Tibial artery (tissue), 4 donors: ENCODE measurements at regions not wholly inside any gene's neighbourhood (a gene's known extent, or its start where the extent isn't known, plus 50 kb on each side); places are given as distances from the start of the nearest gene placed in this dataset.
A peak's percentile ranks its signal among the peaks of the same experiment; 100 is the strongest.

Source experiments
- DNase-seq, 2 donors: peaks; one replicate each; pipeline ENCODE4 v3.0.0-alpha.2; 2019
- H3K27ac ChIP-seq, 2 donors: fragments of 200-600 bp; sonication (generic) in 1 of 2; 1 replicate in 1 of 2; 2 replicates in 1 of 2; pipeline ENCODE4 v1.5.1; 2018 to 2019; ENCODE audit warnings: mild to moderate bottlenecking in 1 of 2
- H3K27me3 ChIP-seq, 2 donors: fragments of 200-600 bp; sonication (generic) in 1 of 2; one replicate each; pipeline versions ENCODE4 v1.5.1 to v1.6.0; 2016 to 2019
- H3K36me3 ChIP-seq, 3 donors: fragments of 200-600 bp; sonication (generic) in 2 of 3; one replicate each; pipeline ENCODE4 v1.5.1; 2016 to 2019; ENCODE audit warnings: mild to moderate bottlenecking in 2 of 3
- H3K4me1 ChIP-seq, 4 donors: fragments of 200-600 bp; sonication (generic) in 2 of 4; 1 replicate in 3 of 4; 2 replicates in 1 of 4; pipeline ENCODE4 v1.5.1; 2016 to 2019
- H3K4me3 ChIP-seq, 2 donors: fragments of 200-600 bp; sonication (generic) in 1 of 2; 1 replicate in 1 of 2; 2 replicates in 1 of 2; pipeline ENCODE4 v1.5.1; 2018 to 2019; ENCODE audit warnings: mild to moderate bottlenecking in 2 of 2
- H3K9me3 ChIP-seq, 3 donors: fragments of 200-600 bp; sonication (generic) in 1 of 3; one replicate each; pipeline ENCODE4 v1.5.1; 2016 to 2019
- CTCF ChIP-seq, 2 experiments: fragments of 200-600 bp in 1 of 2; fragments of 450-650 bp in 1 of 2; IDR thresholded peaks; one replicate each; pipeline ENCODE4 v1.5.1; 2017 to 2019; ENCODE audit warnings: antibody characterized with exemption in 2 of 2, mild to moderate bottlenecking in 1 of 2, moderate library complexity in 1 of 2
- intact Hi-C: fragments of 100-400 bp; cut with DNase I; formaldehyde crosslinking; loops from one replicate; pipeline ENCODE4 v1.15.0; 2023; ENCODE audit warnings: low total_unique reads

DNA sequence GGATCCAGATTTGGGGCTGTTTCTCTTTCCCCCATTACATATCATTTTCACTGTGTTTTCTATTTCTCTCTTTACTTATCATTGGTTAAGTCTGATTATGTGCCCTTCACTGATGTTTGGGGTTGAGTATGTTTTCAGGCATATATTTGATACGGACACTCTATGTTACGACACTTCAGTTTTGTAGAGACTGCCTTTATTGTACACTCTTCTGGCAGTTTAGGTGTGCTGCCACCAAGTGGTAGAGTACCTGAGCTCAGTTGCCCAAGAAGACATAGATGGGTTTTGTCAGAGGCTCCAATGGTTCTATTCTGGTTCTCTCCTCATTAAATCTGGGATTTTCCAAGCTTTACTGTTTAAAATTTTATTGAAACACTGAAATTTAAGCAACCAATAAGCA, 255.0 kb upstream of the ROPN1 start:
- Histone ChIP-seq H3K27ac (peak overlapping the region; percentile 91), H3K4me3 (no peak overlapping the region), H3K27me3 (no peaks in the 10 kb centered on the region), H3K9me3 (no peaks in the 10 kb centered on the region), H3K4me1 (peaks cover 8 to 60% (median 39%) of the 10 kb centered on the region in 4 donors), H3K36me3 (no peaks in the 10 kb centered on the region)
- intact Hi-C loops: no loop called here
- DNase-seq: no peak
- peak; percentile 10 to 28 for TF ChIP-seq CTCF (IDR thresholded peaks at IDR 0.05)

DNA sequence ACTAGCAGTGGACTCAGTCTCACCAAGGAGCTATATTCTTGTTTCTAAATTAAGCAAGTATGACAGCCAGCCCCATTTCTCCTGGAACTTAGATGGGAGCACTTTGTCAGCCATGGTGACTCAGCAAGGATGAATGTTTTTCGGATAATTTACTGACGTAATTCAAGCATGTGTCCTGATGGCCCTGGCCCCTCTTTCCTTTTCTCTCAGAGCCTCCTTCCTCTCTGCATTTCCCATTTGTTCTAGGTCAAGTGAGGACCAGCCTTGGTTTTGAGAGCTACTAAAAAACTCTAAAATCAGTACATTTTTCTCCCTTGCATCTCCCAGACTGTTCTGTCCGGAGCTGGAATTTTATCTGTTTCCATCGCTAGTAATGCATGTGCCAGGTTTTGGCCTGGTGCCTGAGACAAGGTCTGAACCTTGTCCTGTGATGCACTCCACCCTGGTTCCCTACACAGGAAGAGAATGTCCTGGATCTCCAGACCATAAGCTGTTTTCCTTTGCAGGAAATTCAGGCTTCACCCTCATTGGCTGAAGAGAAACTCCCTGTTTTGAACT, 256.6 kb upstream of the ROPN1 start:
- Histone ChIP-seq H3K9me3 (no peaks in the 10 kb centered on the region), H3K27me3 (no peaks in the 10 kb centered on the region), H3K36me3 (no peaks in the 10 kb centered on the region), H3K4me1 (peaks cover 8 to 65% (median 39%) of the 10 kb centered on the region in 4 donors), H3K27ac (peak overlapping the region; percentile 91), H3K4me3 (peak overlapping the region in 1 of 2 donors; percentile 16)
- peak; percentile 57 to 81 for DNase-seq
- intact Hi-C loops: no loop called here
- TF ChIP-seq CTCF (IDR thresholded peaks at IDR 0.05): no peak

GRCh38 chr3:124249038-124249437, 257.1 kb upstream of the ROPN1 start:
- peak overlapping the region; percentile 91 for H3K27ac ChIP-seq
- no peak for DNase-seq
- intact Hi-C loops: no loop called here

GRCh38 chr3:124250053-124250452, 258.1 kb upstream of the ROPN1 start:
- H3K36me3 ChIP-seq: no peaks in the 10 kb centered on the region
- H3K4me3 ChIP-seq: no peak overlapping the region
- no peaks in the 10 kb centered on the region for H3K9me3 ChIP-seq
- TF ChIP-seq CTCF (IDR thresholded peaks at IDR 0.05): no peak
- intact Hi-C loops: no loop called here
- no peak for DNase-seq
- H3K4me1 ChIP-seq: peaks cover 8 to 70% (median 39%) of the 10 kb centered on the region in 4 donors
- peak overlapping the region; percentile 91 for H3K27ac ChIP-seq
- no peaks in the 10 kb centered on the region for H3K27me3 ChIP-seq

More at GRCh38 chr3:124249038-124249437, 257.1 kb upstream of the ROPN1 start:
- Histone ChIP-seq H3K9me3 (no peaks in the 10 kb centered on the region), H3K36me3 (no peaks in the 10 kb centered on the region), H3K4me1 (peaks cover 8 to 70% (median 39%) of the 10 kb centered on the region in 4 donors), H3K4me3 (no peak overlapping the region), H3K27me3 (no peaks in the 10 kb centered on the region)
- TF ChIP-seq CTCF (IDR thresholded peaks at IDR 0.05): no peak

- no peak for DNase-seq
- Histone ChIP-seq H3K27me3 (no peaks in the 10 kb centered on the region), H3K27ac (peak overlapping the region in 1 of 2 donors; percentile 58), H3K9me3 (no peaks in the 10 kb centered on the region), H3K4me1 (peaks cover 0 to 54% (median 27%) of the 10 kb centered on the region in 4 donors), H3K36me3 (no peaks in the 10 kb centered on the region), H3K4me3 (no peak overlapping the region)
- no peak for TF ChIP-seq CTCF (IDR thresholded peaks at IDR 0.05)
- intact Hi-C loops: no loop called here
These were observed 264.2 kb upstream of the ROPN1 start for GRCh38 chr3:124256156-124256555.
